ENCODE measurements at regions not wholly inside any gene's neighbourhood (a gene's known extent, or its start where the extent isn't known, plus 50 kb on each side); places are given as distances from the start of the nearest gene placed in this dataset.

DNA sequence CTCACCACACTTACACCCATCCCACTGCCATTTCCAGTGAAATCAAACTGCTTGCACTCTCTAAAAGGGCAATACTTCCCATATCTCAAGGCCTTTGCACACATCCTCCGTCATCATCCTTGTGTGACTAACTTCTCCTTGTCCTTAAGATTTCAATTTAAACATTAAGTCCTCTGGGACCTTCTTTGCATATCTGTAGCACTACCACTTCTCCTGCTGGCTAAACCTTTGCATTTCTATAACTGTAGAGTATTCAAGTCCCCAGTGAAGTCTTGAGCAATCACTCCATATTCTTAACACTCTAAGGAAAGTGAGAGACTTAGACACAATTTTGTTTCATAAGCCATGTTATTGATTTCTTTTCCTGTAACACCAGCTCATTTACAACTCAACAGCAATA lies 136.8 kb upstream of the EPHA4 start:
- no peak for DNase-seq (ENCODE audit: low spot score)

DNA sequence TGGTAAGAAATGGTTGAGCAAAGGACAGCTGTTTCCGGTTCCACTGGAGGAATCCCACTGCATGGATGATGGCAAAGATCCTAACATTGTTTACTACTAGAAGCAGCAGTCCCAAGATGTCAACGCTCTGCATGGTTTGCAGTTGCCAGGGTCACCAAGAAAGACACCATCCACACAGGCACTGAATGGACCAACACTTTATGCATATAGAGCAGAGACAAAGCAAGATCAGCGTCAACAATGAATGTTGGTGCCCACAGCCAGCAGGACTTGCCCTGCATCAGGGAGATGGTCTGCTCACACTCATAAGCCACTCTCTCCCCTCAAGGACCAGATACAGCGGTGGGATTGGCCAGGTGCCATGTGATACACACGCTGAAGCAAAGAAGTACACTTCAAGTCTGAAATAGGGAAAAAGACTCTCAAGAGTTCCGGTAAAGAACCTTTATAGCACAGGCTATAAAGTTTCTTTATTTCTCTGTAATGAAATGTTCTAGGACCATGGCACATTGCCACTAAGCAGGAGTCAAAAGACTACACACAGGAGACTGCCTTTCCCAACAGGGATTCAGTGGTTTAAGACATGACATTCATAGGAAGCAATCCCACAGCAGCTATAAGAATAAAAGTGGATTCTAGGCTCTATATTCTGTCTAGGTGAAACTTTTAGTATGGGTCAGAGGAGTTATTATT lies 133.2 kb upstream of the EPHA4 start:
- DNase-seq (ENCODE audit: low spot score), result no peak
- in situ Hi-C loops (cut with MboI; ENCODE audit: low pct_unique_long_range_greater_than_20kb, low sequenced_read_pairs, unreplicated experiment), result no loop called here
- TF ChIP-seq, protein P1, sequence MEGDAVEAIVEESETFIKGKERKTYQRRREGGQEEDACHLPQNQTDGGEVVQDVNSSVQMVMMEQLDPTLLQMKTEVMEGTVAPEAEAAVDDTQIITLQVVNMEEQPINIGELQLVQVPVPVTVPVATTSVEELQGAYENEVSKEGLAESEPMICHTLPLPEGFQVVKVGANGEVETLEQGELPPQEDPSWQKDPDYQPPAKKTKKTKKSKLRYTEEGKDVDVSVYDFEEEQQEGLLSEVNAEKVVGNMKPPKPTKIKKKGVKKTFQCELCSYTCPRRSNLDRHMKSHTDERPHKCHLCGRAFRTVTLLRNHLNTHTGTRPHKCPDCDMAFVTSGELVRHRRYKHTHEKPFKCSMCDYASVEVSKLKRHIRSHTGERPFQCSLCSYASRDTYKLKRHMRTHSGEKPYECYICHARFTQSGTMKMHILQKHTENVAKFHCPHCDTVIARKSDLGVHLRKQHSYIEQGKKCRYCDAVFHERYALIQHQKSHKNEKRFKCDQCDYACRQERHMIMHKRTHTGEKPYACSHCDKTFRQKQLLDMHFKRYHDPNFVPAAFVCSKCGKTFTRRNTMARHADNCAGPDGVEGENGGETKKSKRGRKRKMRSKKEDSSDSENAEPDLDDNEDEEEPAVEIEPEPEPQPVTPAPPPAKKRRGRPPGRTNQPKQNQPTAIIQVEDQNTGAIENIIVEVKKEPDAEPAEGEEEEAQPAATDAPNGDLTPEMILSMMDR (IDR thresholded peaks at IDR 0.05; ENCODE audit: extremely low read depth, insufficient read depth, missing control alignments), result no peak

More for the DNA sequence above, 136.8 kb upstream of the EPHA4 start:
- in situ Hi-C loops (cut with MboI; ENCODE audit: low pct_unique_long_range_greater_than_20kb, low sequenced_read_pairs, unreplicated experiment), result no loop called here
- TF ChIP-seq, protein P1 (IDR thresholded peaks at IDR 0.05; ENCODE audit: extremely low read depth, insufficient read depth, missing control alignments), result no peak

DNA sequence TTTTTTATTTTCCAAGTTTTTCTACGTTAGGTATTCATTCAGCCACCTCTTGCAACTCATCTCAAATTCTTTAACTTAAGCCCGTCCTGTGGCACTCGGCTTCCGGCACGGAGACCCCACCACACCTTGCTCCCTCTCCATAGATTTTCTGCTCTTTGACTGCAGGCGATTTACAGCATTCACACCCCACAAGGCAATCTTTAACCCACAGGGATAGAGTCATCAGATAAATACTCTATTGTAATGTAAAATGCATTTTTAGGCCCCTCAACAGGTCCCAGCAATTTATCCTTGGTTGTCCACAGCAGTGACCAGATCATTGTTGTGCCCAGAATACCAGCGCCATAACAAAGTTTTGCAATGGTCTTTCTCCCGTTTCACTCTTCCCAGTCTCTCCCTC lies 132.3 kb upstream of the EPHA4 start:
- in situ Hi-C loops (cut with MboI; ENCODE audit: low pct_unique_long_range_greater_than_20kb, low sequenced_read_pairs, unreplicated experiment), result no loop called here
- DNase-seq (ENCODE audit: low spot score), result no peak
- TF ChIP-seq, protein P1 (IDR thresholded peaks at IDR 0.05; ENCODE audit: extremely low read depth, insufficient read depth, missing control alignments), result no peak

DNA sequence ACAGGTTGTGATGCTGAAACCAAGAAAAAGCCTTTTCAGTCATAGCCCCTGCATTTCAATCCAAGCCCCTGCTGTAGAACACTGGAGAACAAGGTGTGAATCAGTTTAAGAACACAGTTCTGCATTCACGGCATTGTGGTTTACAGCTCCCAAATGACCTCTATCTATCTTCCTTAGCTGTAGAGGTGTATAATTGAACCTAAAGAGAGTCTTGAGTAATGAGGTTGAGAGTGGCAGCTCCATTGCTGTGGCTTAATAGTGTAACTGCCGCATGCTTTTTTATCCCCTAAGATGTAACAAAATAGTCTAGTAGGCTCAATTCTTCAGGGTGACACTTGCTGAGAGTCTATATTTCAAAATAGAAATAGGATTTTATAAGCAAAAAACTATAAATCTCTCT lies 121.3 kb upstream of the EPHA4 start:
- in situ Hi-C loops (cut with MboI; ENCODE audit: low pct_unique_long_range_greater_than_20kb, low sequenced_read_pairs, unreplicated experiment), result no loop called here
- TF ChIP-seq, protein P1 (IDR thresholded peaks at IDR 0.05; ENCODE audit: extremely low read depth, insufficient read depth, missing control alignments), result no peak
- no peak for DNase-seq (ENCODE audit: low spot score)

DNA sequence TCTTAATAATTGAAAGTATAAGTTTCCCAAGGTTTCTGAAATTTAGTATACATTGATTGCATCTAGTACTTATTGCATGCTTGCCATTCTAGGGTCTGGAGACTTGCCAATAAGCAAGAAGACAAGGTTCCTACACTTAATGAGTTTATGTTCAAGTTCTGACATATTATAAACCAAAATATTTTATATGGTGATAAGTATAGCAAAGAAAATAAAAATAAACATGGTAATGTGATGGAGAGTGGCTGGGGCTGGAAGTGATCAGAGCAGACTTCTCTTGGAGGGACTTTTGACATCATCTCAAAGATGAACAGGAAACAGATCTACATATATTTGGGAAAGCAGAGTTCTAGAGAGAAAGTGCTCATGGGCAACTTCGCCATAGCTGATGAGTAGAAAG lies 119.5 kb upstream of the EPHA4 start:
- in situ Hi-C loops (cut with MboI; ENCODE audit: low pct_unique_long_range_greater_than_20kb, low sequenced_read_pairs, unreplicated experiment), result no loop called here
- DNase-seq (ENCODE audit: low spot score), result no peak
- TF ChIP-seq, protein P1 (IDR thresholded peaks at IDR 0.05; ENCODE audit: extremely low read depth, insufficient read depth, missing control alignments), result no peak

DNA sequence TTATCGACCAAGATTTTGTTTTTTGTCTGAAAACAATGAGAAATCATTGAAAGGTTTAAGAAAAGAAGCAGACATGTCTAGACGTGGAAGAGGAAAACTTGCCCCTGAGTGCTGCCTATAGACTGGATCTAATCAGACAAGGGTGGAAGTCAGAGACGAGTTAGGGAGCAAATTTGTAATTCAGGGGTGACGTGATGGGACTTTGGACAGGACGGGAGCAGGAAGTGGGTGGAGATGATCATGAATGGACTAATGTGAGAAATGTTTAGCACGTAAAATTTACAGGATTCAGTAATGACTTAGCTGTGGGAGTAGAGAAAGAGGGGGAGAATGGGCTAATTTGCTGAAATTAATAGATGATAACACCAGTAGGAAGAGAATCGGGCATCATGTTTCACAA lies 117.0 kb upstream of the EPHA4 start:
- in situ Hi-C loops (cut with MboI; ENCODE audit: low pct_unique_long_range_greater_than_20kb, low sequenced_read_pairs, unreplicated experiment), result no loop called here

More for the DNA sequence above, 117.0 kb upstream of the EPHA4 start:
- no peak for DNase-seq (ENCODE audit: low spot score)
- TF ChIP-seq, protein P1 (IDR thresholded peaks at IDR 0.05; ENCODE audit: extremely low read depth, insufficient read depth, missing control alignments), result no peak
